HG02885 (cell line): ENCODE measurements at regions not wholly inside any gene's neighbourhood (a gene's known extent, or its start where the extent isn't known, plus 50 kb on each side); places are given as distances from the start of the nearest gene placed in this dataset.
"Not testable (repeated sequence)": the region's sequence is repeated elsewhere in the genome, so short reads cannot be mapped to it uniquely, and the experiment has no call there.

Experiments used
- ATAC-seq: cut with Tn5 transposase; IDR thresholded peaks from one replicate; pipeline ENCODE4 v1.9.1; 2021; ENCODE audit warnings: mild to moderate bottlenecking; ENCODE audit not compliant: unreplicated experiment, poor library complexity

GRCh38 chr12:74171478-74171909 is 366.1 kb upstream of the ATXN7L3B start:
- ATAC-seq = no peak

- not testable (repeated sequence) for ATAC-seq
Measured at GRCh38 chr12:74174961-74175360, 362.7 kb upstream of the ATXN7L3B start.

- ATAC-seq = no peak
Measured at GRCh38 chr12:74185360-74185759, 352.3 kb upstream of the ATXN7L3B start.

- ATAC-seq = no peak
Measured at GRCh38 chr12:74193191-74193590, 344.4 kb upstream of the ATXN7L3B start.

- ATAC-seq = no peak
Measured at GRCh38 chr12:74204236-74204635, 333.4 kb upstream of the ATXN7L3B start.

- no peak for ATAC-seq
Measured at GRCh38 chr12:74227846-74228545, 309.6 kb upstream of the ATXN7L3B start.

GRCh38 chr12:74229671-74230070 is 308.0 kb upstream of the ATXN7L3B start:
- no peak for ATAC-seq

GRCh38 chr12:74235342-74235741 is 302.3 kb upstream of the ATXN7L3B start:
- ATAC-seq = no peak

GRCh38 chr12:74241341-74241740 is 296.3 kb upstream of the ATXN7L3B start:
- ATAC-seq = no peak

- ATAC-seq = no peak
Measured at GRCh38 chr12:74242088-74242487, 295.5 kb upstream of the ATXN7L3B start.

GRCh38 chr12:74245458-74245857 is 292.2 kb upstream of the ATXN7L3B start:
- no peak for ATAC-seq

GRCh38 chr12:74250891-74251290 is 286.7 kb upstream of the ATXN7L3B start:
- no peak for ATAC-seq

- ATAC-seq = not testable (repeated sequence)
Measured at GRCh38 chr12:74253826-74254225, 283.8 kb upstream of the ATXN7L3B start.

GRCh38 chr12:74254784-74255183 is 282.9 kb upstream of the ATXN7L3B start:
- ATAC-seq = no peak

- no peak for ATAC-seq
Measured at GRCh38 chr12:74259199-74259598, 278.4 kb upstream of the ATXN7L3B start.

GRCh38 chr12:74264692-74265091 is 272.9 kb upstream of the ATXN7L3B start:
- no peak for ATAC-seq

- ATAC-seq = not testable (repeated sequence)
Measured at GRCh38 chr12:74269355-74269754, 268.3 kb upstream of the ATXN7L3B start.

- no peak for ATAC-seq
Measured at GRCh38 chr12:74280156-74280655, 257.4 kb upstream of the ATXN7L3B start.

- ATAC-seq = not testable (repeated sequence)
Measured at GRCh38 chr12:74281401-74282180, 256.0 kb upstream of the ATXN7L3B start.

GRCh38 chr12:74283646-74284045 is 254.0 kb upstream of the ATXN7L3B start:
- no peak for ATAC-seq

GRCh38 chr12:74285773-74286172 is 251.9 kb upstream of the ATXN7L3B start:
- no peak for ATAC-seq
